ENCODE measurements at regions not wholly inside any gene's neighbourhood (a gene's known extent, or its start where the extent isn't known, plus 50 kb on each side); places are given as distances from the start of the nearest gene placed in this dataset.

DNA sequence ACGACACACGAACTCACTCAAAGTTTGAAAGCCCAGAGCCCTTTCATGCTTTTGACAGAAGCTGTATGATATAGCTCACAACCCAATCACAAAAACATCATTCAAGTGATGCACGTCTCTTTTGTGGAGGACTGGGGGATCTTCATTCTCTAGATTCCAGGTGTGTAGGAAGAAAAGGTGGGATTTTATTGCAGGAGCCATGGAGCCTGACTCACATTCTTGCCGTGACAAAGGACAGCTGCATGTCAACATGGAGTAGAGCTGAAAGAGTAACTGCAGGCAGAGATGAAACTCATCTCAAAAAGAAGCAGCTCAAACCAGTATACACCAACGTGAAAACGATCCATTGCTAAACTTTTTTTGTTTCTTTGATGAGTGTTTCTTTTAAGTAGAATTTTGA, 50.9 kb upstream of the PDE1A start:
- no peak for TF ChIP-seq CREB1 (CRISPR knock-in tag; IDR thresholded peaks at IDR 0.05)
- TF ChIP-seq, protein P1, sequence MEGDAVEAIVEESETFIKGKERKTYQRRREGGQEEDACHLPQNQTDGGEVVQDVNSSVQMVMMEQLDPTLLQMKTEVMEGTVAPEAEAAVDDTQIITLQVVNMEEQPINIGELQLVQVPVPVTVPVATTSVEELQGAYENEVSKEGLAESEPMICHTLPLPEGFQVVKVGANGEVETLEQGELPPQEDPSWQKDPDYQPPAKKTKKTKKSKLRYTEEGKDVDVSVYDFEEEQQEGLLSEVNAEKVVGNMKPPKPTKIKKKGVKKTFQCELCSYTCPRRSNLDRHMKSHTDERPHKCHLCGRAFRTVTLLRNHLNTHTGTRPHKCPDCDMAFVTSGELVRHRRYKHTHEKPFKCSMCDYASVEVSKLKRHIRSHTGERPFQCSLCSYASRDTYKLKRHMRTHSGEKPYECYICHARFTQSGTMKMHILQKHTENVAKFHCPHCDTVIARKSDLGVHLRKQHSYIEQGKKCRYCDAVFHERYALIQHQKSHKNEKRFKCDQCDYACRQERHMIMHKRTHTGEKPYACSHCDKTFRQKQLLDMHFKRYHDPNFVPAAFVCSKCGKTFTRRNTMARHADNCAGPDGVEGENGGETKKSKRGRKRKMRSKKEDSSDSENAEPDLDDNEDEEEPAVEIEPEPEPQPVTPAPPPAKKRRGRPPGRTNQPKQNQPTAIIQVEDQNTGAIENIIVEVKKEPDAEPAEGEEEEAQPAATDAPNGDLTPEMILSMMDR (IDR thresholded peaks at IDR 0.05) = no peak
- TF ChIP-seq RELA (CRISPR knock-in tag; IDR thresholded peaks at IDR 0.05; ENCODE audit: borderline replicate concordance) = no peak
- TF ChIP-seq, protein P2, sequence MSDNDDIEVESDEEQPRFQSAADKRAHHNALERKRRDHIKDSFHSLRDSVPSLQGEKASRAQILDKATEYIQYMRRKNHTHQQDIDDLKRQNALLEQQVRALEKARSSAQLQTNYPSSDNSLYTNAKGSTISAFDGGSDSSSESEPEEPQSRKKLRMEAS (CRISPR knock-in tag; IDR thresholded peaks at IDR 0.05) = no peak
- no peak for TF ChIP-seq ESRRA (CRISPR knock-in tag; IDR thresholded peaks at IDR 0.05; ENCODE audit: borderline replicate concordance)
- no peak for TF ChIP-seq ZNF219 (CRISPR knock-in tag; IDR thresholded peaks at IDR 0.05; ENCODE audit: borderline replicate concordance)
- TF ChIP-seq NR3C1 (CRISPR knock-in tag; conservative IDR thresholded peaks at IDR 0.05; ENCODE audit: low read depth) = no peak
- no peak for TF ChIP-seq FOXK1 (CRISPR knock-in tag; IDR thresholded peaks at IDR 0.05)
- TF ChIP-seq ZNF121 (CRISPR knock-in tag; IDR thresholded peaks at IDR 0.05) = no peak
- TF ChIP-seq, protein P3, sequence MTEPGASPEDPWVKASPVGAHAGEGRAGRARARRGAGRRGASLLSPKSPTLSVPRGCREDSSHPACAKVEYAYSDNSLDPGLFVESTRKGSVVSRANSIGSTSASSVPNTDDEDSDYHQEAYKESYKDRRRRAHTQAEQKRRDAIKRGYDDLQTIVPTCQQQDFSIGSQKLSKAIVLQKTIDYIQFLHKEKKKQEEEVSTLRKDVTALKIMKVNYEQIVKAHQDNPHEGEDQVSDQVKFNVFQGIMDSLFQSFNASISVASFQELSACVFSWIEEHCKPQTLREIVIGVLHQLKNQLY (CRISPR knock-in tag; IDR thresholded peaks at IDR 0.05) = no peak
- TF ChIP-seq TEAD1 (CRISPR knock-in tag; IDR thresholded peaks at IDR 0.05) = no peak
- no peak for TF ChIP-seq JUN (CRISPR knock-in tag; IDR thresholded peaks at IDR 0.05)

All from WTC11 (cell line).